HG02642 (cell line): ENCODE measurements at regions not wholly inside any gene's neighbourhood (a gene's known extent, or its start where the extent isn't known, plus 50 kb on each side); places are given as distances from the start of the nearest gene placed in this dataset.
"Not testable (repeated sequence)": the region's sequence is repeated elsewhere in the genome, so short reads cannot be mapped to it uniquely, and the experiment has no call there.

Experiments used
- ATAC-seq: cut with Tn5 transposase; IDR thresholded peaks from one replicate; pipeline ENCODE4 v1.9.1; 2021; ENCODE audit warnings: mild to moderate bottlenecking; ENCODE audit not compliant: unreplicated experiment, poor library complexity

- not testable (repeated sequence) for ATAC-seq
Observed at GRCh38 chr13:54821938-54822470, 1793.4 kb downstream of the OLFM4 start.

DNA sequence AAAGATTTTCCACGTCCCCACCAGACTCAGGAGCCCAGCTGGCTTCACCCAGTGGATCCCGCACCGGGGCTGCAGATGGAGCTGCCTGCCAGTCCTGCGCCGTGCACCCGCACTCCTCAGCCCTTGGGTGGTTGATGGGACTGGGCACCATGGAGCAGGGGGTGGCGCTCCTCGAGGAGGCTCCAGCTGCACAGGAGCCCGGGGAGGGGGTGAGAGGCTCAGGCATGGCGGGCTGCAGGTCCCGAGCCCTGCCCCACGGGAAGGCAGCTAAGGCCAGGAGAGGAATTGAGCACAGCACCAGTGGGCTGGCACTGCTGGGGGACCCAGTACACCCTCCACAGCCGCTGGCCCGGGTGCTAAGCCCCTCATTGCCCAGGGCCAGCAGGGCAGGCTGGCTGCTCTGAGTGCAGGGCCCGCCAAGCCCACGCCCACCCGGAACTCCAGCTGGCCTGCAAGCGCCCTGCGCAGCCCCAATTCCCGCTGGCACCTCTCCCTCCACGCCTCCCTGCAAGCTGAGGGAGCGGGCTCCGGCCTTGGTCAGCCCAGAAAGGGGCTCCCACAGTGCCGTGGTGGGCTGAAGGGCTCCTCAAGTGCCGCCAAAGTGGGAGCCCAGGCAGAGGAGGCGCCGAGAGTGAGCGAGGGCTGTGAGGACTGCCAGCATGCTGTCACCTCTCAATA lies 1800.9 kb downstream of the OLFM4 start:
- ATAC-seq = not testable (repeated sequence)

- no peak for ATAC-seq
Observed at GRCh38 chr13:54836273-54836672, 1807.7 kb downstream of the OLFM4 start.

DNA sequence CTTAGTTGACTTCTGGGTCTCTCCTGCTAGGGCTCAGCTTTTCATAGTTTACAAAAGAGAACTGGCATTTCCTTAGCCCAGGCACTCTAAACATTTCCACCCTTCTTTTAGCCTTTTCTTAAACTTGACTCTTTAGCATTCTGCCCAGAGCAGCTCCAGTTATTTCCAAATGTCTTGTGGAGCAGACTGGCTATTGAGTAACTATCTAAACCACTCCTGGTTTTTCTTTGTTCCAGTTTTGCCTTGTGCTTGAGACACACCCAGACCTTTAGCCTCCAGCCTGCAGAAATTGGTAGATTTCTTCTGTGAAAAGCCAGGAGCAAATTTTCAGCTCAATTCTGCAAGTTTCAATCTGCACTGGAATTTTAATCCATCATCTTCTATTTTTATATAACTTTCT lies 1813.1 kb downstream of the OLFM4 start:
- no peak for ATAC-seq

GRCh38 chr13:54845351-54845965 lies 1816.8 kb downstream of the OLFM4 start:
- ATAC-seq = no peak

GRCh38 chr13:54852831-54853230 lies 1824.2 kb downstream of the OLFM4 start:
- ATAC-seq = no peak

DNA sequence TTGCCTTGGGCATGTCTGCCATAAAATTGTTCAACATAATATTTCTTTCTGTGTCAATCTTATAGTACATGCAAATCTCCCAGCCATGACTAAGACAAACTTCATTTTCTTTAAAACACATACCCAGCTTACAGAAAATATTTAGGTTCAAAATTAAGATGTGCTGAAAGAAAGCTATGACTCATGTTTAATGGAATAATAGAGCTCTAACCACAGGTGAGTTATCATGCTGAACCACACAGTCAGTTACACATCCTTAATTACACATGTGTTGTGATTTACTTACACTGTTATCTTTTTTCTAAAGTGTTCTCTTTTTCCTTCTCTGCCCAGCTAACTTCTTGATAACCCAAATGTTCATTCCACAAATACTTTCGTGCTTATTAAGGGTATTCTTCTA lies 1831.2 kb downstream of the OLFM4 start:
- no peak for ATAC-seq

- no peak for ATAC-seq
Observed at GRCh38 chr13:54875111-54875510, 1846.5 kb downstream of the OLFM4 start.

- ATAC-seq = no peak
Observed at GRCh38 chr13:54879036-54879435, 1850.4 kb downstream of the OLFM4 start.

- no peak for ATAC-seq
Observed at GRCh38 chr13:54884682-54885081, 1856.1 kb downstream of the OLFM4 start.

DNA sequence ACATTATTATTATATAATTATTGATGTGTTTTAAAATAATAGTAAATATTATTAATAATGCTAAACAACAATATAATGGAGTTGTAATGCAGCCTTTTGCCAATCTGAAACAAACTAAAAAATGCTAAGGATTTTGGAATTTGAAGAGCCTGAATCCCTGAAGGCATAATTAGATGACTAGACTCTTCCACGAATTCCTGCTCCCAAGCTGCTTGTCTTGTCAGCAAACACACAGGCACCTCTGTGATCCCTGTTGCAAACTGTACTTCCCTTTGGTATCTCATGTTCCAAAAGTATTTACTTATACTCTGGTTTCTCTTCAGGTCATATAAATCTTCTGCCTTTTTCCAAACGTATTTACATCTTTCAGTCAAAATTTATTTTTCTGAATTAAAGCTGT lies 1862.4 kb downstream of the OLFM4 start:
- no peak for ATAC-seq

DNA sequence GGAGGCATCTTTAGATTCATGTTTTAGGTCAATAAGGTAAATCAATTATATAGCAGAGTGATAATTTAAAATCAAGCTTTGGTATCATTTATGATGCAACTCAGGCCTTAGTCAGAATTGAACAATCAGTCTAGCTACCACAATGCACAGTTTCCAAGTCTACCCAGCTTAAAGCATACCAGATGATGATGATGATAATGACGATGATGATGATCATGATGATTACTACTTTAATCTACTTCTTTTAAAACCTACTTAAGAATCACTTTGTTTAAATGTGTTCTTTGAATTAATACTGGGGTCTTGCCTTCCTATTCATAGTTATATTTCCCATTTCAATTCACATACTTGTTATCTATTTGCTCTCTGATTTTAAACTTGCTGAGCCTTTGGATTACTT lies 1872.7 kb downstream of the OLFM4 start:
- no peak for ATAC-seq

GRCh38 chr13:54912367-54912766 lies 1883.8 kb downstream of the OLFM4 start:
- ATAC-seq = no peak

- no peak for ATAC-seq
Observed at GRCh38 chr13:54913668-54914067, 1885.1 kb downstream of the OLFM4 start.

GRCh38 chr13:54927538-54927937 lies 1898.9 kb downstream of the OLFM4 start:
- ATAC-seq = no peak

GRCh38 chr13:54928071-54928470 lies 1899.5 kb downstream of the OLFM4 start:
- ATAC-seq = no peak

GRCh38 chr13:54934121-54934520 lies 1905.5 kb downstream of the OLFM4 start:
- ATAC-seq = no peak

DNA sequence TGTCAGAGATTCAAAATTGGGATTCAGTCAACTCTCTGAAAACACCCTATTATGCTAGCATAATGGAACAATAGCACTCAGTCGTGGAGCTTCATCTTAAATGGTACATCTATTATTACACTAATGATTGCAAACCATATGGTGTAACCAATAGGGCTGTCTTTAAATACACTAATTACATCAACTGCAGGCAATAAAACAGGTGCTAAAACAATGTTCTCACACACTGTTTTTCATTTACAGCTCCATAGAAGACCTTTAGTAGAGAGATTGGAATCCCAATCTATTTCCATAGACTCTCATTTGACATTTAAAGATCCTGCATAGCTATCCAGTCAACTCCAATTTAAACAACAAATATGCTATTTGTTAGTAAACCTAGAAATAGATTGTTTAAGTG lies 1917.4 kb downstream of the OLFM4 start:
- ATAC-seq = no peak

DNA sequence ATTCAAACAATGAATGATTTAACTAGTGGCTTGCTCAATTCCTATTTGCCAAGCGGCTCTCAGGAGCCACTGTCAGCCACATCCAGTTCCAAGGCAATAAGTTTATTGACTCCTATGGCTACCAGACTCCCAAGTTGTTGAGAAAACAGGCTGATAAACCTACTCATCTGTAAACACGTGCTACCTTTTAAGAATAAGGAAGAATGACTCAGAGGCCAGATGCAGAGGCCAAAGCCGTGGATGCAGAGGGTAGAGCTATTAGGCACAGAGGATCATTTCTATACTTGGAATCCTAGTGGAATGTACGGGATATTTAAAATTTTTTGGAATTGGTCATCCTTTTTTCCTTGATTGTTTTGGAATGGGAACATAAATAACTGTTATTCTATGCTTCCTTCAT lies 1921.1 kb downstream of the OLFM4 start:
- ATAC-seq = no peak

- no peak for ATAC-seq
Observed at GRCh38 chr13:54950546-54950945, 1921.9 kb downstream of the OLFM4 start.

DNA sequence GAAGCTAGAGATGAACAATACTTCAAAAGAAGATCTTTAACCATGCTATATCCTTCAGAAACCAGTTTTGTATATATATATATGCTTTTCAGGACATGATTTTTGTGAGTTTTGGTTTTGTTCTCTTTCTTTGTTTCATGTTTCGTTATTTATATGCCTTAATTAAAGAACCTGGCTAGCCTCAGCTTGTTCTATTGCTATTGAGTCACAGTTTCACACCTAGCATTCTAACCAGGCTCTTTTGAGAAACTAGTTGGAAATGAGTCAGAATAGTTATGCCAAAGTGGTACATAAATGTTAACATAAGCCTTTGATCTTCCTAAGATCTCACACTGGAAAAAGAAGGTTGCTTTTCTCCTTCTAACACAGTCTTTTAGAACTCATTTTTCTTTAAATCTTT lies 1925.2 kb downstream of the OLFM4 start:
- ATAC-seq = no peak

DNA sequence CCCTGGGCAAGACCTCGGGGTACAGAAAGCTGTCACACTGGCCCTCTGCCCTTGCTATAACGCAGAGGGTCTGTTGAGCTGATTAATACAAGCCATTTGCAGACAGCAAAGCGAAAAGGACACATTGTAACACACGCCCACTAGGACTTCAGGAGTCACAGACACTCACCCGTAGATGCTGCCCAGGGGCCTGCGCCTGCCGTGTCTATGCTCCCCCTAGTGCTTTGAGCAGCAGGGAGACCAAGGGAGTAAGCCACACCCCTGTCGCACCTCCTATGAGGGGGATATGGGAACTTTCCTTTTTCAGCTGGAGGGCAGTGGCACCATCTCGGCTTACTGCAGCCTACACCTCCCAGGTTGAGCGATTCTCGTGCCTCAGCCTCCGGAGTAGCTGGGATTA lies 1930.2 kb downstream of the OLFM4 start:
- ATAC-seq = no peak
